Activated T-helper 9 cell treated with anti-CD3 and anti-CD28 coated beads, Interleukin-2, amount 50 U/mL, for 16 hours (primary cell): ENCODE measurements at regions not wholly inside any gene's neighbourhood (a gene's known extent, or its start where the extent isn't known, plus 50 kb on each side); places are given as distances from the start of the nearest gene placed in this dataset.
"Not testable (repeated sequence)": the region's sequence is repeated elsewhere in the genome, so short reads cannot be mapped to it uniquely, and the experiment has no call there.

ENCODE experiments used
- DNase-seq: peaks from one replicate; pipeline ENCODE4 v3.0.0-alpha.2; 2020; ENCODE audit warnings: low read depth

DNA sequence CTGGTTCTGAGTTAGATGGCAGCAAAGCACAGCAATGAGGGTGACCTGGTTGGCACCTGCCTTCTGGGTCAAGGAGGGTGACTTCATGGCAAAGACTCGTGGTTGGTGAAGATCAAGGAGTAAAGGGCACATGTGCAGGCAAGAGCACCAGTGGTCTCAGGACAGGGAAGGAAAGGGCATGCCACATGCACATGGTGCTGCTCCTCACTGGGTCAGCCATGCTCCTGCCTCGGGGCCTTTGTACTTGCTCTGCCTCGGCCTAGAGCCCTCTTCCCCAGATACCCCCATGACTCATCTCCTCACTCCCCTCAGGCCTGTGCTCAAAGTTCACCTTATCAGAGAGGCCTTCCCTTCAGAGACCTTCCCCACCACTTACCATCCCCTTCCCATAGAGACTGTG, 106.7 kb upstream of the KDM7A start:
- no peak for DNase-seq

DNA sequence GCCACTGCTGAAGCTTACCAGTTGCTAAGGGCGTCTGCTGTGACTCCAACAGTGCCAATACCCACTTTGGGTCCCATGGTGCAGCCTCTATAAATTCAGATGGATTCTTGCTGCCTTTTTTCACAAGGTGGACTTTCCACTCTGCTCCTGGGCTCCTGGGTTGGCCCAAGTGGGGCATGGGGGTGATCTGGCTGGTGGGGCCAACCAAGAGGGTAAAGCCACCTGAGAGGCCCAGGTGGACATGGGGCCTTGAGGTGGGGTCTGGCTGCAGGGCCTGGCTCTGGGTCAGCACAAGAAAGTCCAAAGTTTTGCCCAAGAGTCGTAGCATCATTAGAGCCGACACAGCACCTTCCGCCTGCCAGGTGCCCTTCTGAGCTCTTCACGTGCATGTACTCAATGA, 105.2 kb upstream of the KDM7A start:
- DNase-seq = no peak

DNA sequence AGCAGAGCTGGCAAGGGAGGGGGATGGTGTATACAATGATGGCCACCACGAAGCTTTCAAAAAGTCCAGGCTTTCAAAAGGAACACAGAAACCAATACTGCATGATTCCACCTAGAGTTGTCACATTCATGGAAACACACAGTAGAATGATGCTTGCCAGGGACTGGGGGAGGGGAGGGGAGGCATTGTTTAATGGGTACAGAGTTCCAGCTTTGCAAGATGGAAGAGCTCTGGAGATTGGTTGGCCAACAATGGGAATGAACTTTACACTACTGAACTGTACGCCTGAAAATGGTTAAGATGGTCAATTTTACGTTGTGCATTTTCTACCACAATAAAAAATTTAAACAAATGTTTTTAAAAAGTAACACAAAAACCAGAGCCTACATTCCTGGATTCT, 104.5 kb upstream of the KDM7A start:
- no peak for DNase-seq

DNA sequence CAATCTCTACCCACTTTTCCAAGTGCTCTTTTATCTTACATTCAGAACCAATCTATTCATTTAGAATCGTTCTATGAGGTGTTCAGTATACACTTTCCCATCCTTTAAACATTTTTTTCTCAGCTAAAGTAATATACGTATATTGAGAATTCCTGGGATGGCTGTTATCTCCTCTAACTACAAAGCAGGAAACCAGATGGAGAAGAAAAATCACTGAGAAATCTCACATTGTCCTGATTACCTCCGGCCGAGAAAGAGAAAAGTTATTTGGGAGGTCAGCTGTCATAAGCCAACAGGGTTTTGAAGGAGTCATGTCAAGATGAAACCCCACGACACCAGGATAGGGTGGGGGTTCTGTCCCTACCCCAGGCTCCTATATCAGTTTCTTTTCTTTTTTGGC, 99.2 kb upstream of the KDM7A start:
- DNase-seq = no peak

DNA sequence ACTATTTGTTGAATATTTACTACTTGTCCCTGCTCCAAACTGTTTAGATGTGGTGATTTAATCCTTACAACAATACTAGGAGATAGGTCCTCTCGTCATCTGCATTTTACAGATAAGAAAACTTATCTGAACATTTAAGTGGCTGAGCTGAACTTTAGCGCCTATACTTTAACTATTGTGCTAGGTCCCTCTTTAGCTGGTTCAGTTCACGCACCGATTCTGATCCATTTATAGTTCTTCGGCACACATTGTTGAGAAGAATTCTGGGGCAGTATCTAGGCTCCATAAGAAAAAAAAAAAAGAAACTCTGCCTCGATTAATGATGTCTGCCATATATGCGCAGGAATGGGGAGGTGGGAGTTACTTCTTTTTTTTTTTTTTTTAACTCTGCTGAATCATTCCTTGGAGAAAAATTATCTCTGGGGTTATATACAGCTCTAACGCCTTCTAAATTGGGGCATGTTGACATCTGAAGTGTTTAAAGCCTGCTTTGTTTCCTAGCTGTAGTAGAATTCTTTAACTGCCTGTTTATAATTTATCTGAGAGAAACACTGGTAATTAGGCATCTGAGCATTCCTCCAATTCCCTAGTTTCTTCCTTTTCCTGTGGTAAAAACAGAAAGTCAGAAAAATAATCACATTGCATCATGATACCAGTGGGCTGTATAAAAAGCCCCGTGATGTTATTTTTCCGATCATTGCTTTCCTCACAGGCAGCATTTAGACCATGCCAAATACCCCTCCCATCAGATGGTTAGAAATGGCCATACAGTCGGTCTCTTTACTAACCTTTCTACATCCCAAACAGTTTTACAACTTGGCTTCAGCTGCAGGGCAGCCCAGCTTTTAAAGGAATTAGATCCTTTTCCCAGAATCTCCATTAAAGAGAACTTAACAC, 98.5 kb upstream of the KDM7A start:
- DNase-seq = no peak

DNA sequence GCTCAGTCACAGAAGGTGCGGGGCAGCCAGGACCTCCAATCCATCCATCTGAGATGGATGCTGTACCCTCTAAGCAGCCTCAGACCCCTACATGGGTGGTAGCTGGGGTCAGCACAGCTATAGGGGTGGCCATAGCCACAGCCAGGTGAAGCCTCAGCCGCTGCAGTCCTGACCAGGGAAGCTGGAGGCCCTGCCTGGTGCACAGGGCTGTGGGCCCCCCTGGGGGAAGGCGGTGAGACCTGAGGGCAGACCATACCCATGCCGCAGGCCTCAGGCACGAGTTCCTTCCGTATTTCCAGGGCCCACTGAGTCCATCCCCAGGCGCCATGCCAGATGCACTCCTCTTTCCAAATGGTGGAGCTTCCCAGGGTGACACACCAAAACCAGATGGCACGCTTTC, 96.6 kb upstream of the KDM7A start:
- no peak for DNase-seq

DNA sequence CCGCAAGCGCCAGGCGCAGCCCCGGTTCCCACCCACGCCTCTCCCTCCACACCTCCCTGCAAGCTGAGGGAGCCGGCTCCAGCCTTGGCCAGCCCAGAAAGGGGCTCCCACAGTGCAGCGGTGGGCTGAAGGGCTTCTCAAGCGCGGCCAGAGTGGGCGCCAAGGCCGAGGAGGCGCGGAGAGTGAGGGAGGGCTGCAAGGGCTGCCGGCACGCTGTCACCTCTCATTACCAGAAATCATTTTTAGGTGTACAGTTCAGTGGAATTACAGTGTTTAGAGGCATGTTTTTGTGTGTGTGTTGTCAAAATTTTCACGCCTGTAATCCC, 94.8 kb upstream of the KDM7A start:
- DNase-seq = not testable (repeated sequence)

DNA sequence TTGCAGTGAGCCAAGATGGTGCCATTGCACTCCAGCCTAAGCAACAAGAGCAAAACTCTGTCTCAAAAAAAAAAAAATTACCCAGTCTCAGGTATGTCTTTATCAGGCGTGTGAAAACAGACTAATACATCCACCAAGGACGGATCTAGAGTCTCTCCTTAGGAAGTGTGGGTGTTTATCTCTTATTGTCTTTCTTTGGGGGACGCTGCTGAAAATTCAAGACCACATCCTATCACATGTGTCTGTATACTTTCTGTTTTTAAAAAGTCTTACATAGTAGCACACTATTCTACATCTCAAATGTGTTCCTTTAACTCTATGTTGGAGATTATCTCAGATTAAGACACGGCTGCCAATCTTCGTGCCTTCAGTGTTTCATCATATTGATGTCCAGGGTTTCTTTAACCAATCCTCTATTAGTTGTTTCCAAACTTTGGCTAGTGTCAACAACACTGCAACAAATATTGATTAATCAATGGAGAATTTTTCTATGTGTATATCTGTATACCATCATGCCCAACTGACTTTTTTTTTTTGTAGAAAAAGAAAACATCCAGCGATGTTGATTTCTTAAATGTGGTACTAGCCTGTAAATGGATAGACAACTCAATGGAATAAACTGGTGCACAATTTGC, 92.3 kb upstream of the KDM7A start:
- DNase-seq = no peak

DNA sequence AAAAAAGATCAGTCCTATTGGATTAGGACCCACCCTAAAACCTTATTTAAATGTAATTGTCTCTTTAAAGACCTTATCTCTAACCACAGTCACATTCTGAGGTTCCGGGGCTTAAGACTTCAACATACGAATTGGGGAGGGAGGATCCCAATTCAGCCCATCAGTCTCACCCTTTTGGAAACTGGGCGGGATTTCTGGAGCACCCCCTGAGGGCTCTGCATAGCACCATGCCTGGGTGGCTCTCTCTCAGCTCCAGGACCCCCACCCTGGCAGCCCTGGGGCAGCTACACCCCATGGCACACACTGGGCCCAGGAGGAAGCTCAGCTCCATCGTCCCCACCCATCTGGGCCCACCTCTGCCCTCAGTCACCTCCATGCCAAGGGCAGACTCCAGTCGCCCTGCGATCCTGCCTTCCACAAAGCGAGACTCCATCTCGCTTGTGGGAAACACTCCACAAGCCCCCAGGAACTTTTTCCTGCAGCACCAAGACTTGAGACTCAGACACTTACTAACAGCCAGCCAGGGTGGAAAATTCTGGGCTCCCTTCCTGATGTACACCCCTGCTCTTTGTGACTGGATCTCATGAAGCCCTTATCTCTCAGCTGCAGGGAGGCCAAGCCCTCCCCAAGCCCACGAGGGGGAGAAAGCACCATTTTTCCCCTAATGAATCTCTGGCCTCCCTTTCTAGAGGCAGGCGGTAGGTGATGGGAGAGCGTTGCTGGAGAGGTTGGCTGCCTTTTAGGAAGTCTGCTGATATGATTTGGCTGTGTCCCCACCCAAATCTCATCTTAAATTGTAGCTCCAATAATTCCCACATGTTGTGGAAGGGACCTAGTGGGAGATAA, 90.8 kb upstream of the KDM7A start:
- DNase-seq = no peak

DNA sequence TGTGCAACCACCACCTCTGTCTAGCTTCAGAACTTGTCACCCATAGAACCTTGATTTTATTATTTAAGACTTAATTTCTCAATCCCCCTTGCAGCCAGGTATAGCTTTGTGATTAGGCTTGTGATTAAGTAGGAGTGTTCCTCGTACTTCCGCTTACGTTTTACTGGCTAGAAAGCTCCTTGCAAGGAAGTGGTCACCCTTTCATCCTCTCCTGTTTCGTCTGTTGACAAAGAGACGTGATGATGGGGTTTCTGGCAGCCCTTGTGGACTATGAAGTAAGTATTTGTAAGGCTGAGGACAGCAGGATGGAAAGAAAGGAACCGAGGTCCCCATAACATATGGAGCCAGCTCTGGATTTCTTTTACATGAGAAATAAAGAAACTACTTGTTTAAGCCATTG, 86.5 kb upstream of the KDM7A start:
- no peak for DNase-seq

DNA sequence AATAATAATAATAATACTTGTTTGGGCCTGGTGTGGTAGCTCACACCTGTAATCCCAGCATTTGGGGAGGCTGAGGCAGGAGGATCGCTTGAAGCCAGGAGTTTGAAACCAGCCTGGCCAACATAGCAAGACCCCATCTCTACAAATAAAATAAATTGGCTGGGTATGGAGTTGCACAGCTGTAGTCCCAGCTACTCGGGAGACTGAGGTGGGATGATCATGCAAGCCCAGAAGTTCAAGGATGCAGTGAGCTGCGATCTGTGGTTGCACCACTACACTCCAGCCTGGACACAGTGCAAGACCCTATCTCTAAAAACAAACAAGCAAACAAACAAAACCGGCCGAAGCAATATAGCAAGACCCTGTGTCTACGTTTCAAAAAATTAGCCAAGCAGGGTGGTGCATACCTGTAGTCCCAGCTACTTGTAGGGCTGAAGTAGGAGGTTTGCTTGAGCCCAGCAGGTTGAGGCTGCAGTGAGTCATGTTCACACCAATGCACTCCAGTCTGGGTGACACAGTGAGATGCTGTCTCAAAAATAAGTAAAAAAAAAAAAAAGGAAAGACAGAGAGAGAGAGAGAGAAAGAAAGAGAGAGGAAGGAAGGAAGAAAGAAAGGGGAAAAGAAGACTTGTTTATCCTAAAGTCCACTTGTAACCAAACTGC, 85.6 kb upstream of the KDM7A start:
- no peak for DNase-seq

DNA sequence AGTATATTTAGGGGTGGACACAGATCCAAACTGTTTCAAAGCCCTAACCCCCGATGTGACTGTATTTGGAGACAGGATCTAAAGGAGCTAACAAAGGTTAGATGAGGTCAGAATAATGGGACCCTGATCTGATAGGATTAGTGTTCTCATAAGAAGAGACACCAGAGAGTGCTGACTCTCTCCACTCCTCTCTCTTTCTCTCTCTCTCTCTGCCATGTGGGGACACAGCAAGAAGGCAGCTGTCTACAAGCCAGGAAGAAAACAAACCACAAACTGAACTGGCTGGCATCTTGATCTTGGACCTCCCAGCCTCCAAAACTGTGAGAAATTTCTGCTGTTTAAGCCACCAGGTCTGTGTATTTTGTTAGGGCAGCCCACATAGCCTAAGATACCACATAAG, 84.7 kb upstream of the KDM7A start:
- no peak for DNase-seq

DNA sequence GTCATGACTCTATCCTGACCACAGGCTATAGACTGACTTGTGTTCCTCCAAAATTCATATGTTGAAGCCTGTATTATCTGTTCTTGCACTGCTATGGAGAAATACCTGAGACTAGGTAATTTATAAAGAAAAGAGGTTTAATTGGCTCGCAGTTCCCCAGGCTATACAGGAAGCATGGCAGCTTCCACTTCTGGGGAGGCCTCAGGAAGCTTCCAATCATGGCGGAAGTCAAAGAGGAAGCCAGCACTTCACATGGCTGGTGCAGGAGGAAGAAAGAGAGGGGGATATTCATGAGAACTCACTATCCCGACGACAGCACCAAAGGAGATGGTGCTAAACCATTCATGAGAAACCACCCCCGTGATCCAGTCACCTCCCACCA, 84.3 kb upstream of the KDM7A start:
- no peak for DNase-seq

DNA sequence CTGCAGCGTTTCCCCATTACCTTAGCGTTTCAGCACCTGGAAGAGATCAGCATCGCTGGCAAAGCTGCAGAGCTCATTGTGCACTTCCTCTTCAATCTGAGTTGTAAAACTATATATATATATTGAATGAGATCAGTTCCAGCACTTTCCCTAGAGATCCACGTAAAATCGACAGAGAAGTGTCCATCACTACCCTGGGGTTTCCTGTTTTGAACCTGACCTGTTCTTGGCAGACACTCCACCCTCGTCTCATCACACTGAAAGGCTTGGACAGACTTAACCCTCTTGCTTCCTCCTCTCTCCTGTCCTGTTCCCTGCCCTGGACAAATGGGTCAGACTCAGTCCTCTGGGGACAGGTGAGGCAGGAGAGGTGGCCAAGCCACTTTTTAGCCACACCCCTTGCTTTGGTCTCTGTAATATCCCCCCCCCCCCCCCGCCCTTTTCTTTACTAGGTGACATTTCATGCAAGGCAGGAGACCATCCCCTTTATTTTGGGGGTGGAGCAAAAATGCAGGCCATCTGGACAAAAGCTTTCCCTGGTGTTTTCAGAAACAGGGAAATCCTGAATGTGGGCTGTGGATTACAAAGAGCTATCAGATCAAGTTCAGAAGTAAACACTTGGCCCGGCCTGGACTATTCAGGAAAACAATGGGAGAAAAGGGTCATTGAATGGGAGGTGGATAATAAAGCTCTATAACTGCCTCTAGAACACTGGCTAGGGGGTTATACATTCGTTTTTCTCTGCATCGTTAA, 83.7 kb upstream of the KDM7A start:
- no peak for DNase-seq

DNA sequence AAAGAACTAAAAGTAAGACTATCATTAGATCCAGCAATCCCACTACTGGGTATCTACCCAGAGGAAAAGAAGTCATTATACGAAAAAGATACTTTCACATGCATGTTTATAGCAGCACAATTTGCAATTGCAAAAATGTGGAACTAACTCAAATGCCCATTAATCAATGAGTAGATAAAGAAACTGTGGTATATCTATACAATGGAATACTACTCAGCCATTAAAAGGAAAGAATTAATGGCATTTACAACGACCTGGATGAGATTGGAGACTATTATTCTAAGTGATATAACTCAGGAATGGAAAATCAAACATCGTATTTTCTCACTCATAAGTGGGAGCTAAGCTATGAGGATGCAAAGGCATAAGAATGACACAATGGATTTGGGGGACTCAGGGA, 80.5 kb upstream of the KDM7A start:
- not testable (repeated sequence) for DNase-seq

DNA sequence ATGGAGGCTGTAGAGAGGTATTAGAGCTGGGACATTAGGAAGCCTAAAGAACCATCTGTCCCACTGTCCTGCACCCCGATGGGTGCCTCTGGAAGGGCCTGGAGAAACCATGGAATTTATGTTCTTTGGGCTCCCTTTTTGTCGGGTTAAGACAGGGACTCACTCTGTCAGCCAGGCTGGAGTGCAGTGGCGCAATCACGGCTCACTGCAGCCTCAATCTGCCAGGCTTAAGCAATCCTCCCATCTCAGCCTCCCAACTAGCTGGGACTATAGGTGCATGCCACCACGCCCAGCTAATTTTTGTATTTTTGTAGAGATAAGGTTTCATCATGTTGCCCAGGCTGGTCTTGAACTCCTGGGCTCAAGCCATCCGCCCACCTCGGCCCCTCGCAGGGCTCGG, 78.2 kb upstream of the KDM7A start:
- DNase-seq = not testable (repeated sequence)

DNA sequence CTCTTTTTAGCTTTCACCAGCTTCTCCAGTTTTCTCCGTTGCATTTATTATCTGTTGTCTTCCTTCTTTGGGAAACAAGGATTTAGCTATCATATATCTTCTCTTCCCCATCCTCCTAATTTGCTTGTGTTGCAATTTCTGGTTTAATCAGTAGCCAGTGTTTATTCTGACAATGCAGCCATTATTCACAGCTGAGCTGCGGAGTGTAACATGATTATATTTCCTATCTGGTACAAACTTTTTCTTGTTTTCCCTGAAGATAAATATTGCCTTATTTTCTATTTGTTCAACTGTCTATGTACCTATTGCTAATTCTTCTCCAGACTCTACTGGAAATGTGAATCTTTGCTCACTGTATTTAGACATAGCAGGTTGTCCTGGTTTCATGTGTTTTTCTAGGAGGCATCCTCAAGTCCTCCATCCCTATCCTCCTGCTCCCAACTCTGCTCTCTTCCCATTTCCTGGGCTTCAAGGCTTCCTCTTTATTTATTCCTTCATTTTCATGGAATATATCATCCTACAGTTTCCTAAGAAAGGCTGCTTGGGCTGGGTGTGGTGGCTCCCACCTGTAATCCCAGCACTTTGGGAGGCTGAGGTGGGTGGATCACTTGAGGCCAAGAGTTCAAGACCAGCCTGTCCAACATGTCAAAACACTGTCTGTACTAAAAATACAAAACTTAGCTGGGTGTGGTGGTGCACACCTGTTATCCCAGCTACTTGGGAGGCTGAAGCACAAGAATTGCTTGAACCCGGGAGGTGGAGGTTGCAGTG, 72.4 kb upstream of the KDM7A start:
- no peak for DNase-seq

DNA sequence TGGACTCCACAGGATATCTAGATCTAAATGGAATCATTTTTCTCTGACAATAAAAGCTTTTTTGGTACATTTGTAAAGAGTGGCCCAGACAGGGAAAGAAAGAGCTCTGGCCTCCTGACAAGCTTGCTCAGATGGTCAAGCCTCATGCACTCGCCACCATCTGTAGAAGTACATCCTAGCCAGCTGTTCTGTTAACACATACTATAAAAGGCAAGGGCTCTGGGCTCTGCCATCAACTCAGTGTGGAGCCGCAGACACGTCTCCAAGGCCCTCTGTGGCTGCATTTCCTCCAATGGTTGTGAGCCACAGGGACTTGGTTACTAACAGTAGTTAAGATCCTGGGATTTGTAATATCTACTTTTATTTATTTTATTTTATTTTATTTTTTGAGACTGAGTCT, 70.8 kb upstream of the KDM7A start:
- DNase-seq = no peak

DNA sequence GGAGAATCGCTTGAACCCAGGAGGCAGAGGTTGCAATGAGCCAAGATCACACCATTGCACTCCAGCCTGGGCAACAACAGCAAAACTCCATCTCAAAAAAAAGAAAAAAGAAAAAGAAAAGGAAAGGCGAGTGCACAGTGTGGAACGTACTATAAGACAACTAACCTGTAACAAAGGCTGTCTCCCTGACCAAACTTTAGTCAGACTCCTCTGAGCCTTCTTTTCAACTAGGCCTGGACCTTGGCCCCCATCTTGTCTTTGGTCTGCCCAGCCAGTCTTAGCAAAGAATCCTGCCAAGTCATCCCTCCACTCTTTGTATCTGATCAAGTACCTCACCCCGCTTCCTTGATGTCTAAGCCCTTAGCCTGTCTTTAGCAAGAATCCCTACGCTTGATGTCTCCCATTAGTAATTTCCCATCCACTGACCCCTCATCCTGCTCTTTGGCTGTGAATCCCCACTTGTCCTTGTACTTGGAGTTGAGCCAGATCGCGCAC, 68.9 kb upstream of the KDM7A start:
- no peak for DNase-seq
